ENCODE measurements at regions not wholly inside any gene's neighbourhood (a gene's known extent, or its start where the extent isn't known, plus 50 kb on each side); places are given as distances from the start of the nearest gene placed in this dataset.
"Not testable (repeated sequence)": the region's sequence is repeated elsewhere in the genome, so short reads cannot be mapped to it uniquely, and the experiment has no call there.

- no peak overlapping the region for H3K27ac ChIP-seq
- no peaks in the 10 kb centered on the region for H3K27me3 ChIP-seq
- H3K4me3 ChIP-seq = no peak overlapping the region
- WGBS, 2 donors = 92% methylated on average over 6 of the region's 6 CpGs
- no peaks in the 10 kb centered on the region for H3K36me3 ChIP-seq
- no peaks in the 10 kb centered on the region for H3K9me3 ChIP-seq
- intact Hi-C loops (cut with DNase I) = no loop called here
- DNase-seq = no peak
- no peaks in the 10 kb centered on the region for H3K4me1 ChIP-seq
- TF ChIP-seq POLR2AphosphoS5 (IDR thresholded peaks at IDR 0.05) (no peak), EP300 (IDR thresholded peaks at IDR 0.05) (no peak), POLR2A (IDR thresholded peaks at IDR 0.05) (no peak)
- TF ChIP-seq, protein P1, sequence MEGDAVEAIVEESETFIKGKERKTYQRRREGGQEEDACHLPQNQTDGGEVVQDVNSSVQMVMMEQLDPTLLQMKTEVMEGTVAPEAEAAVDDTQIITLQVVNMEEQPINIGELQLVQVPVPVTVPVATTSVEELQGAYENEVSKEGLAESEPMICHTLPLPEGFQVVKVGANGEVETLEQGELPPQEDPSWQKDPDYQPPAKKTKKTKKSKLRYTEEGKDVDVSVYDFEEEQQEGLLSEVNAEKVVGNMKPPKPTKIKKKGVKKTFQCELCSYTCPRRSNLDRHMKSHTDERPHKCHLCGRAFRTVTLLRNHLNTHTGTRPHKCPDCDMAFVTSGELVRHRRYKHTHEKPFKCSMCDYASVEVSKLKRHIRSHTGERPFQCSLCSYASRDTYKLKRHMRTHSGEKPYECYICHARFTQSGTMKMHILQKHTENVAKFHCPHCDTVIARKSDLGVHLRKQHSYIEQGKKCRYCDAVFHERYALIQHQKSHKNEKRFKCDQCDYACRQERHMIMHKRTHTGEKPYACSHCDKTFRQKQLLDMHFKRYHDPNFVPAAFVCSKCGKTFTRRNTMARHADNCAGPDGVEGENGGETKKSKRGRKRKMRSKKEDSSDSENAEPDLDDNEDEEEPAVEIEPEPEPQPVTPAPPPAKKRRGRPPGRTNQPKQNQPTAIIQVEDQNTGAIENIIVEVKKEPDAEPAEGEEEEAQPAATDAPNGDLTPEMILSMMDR (IDR thresholded peaks at IDR 0.05) = no peak
Measured at GRCh38 chrX:143998261-143998660, 114.4 kb downstream of the UBE2NL start.

DNA sequence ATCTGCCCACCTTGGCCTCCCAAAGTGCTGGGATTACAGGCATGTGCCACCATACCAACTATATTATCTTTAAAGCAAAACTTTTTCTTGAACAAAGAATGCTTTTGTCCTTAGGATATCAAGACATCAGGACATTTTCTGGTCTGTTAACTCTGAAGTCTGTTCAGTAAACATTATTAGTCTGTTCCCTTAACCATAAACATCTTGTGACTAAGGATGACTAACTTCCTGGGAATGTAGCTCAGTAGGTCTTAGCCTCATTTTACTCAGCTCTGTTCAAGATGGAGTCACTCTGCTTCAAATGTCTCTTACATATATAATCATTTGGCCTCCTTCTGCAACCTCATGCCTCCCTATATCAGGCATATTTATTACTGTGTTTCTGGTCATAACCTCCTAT, 122.9 kb downstream of the UBE2NL start:
- no peak overlapping the region for H3K27ac ChIP-seq
- intact Hi-C loops (cut with DNase I) = no loop called here
- H3K4me3 ChIP-seq = no peak overlapping the region
- no peaks in the 10 kb centered on the region for H3K9me3 ChIP-seq
- no peaks in the 10 kb centered on the region for H3K27me3 ChIP-seq
- H3K36me3 ChIP-seq = no peaks in the 10 kb centered on the region
- H3K4me1 ChIP-seq = no peaks in the 10 kb centered on the region
- TF ChIP-seq POLR2A (IDR thresholded peaks at IDR 0.05) (no peak), EP300 (IDR thresholded peaks at IDR 0.05) (no peak), POLR2AphosphoS5 (IDR thresholded peaks at IDR 0.05) (no peak)
- TF ChIP-seq, protein P1 (IDR thresholded peaks at IDR 0.05) = no peak
- no peak for DNase-seq

- no peaks in the 10 kb centered on the region for H3K36me3 ChIP-seq
- intact Hi-C loops (cut with DNase I) = no loop called here
- WGBS, 2 donors = 65 to 76% methylated on average over 2 of the region's 2 CpGs
- H3K27me3 ChIP-seq = no peaks in the 10 kb centered on the region
- H3K9me3 ChIP-seq = no peaks in the 10 kb centered on the region
- TF ChIP-seq POLR2AphosphoS5 (IDR thresholded peaks at IDR 0.05) = no peak
- no peak for TF ChIP-seq POLR2A (IDR thresholded peaks at IDR 0.05)
- TF ChIP-seq, protein P1 (IDR thresholded peaks at IDR 0.05) = no peak
- no peak for TF ChIP-seq EP300 (IDR thresholded peaks at IDR 0.05)
- no peak overlapping the region for H3K4me3 ChIP-seq
- no peak for DNase-seq
- H3K27ac ChIP-seq = no peak overlapping the region
- no peaks in the 10 kb centered on the region for H3K4me1 ChIP-seq
Measured at GRCh38 chrX:144040793-144041192, 156.9 kb downstream of the UBE2NL start.

- no peak for DNase-seq
- intact Hi-C loops (cut with DNase I) = no loop called here
- H3K4me3 ChIP-seq = no peak overlapping the region
- H3K9me3 ChIP-seq = no peaks in the 10 kb centered on the region
- 82 to 85% methylated on average over 5 of the region's 5 CpGs for WGBS, 2 donors
- H3K36me3 ChIP-seq = no peaks in the 10 kb centered on the region
- H3K27me3 ChIP-seq = no peaks in the 10 kb centered on the region
- TF ChIP-seq EP300 (IDR thresholded peaks at IDR 0.05) (no peak), POLR2AphosphoS5 (IDR thresholded peaks at IDR 0.05) (no peak), POLR2A (IDR thresholded peaks at IDR 0.05) (no peak)
- TF ChIP-seq, protein P1 (IDR thresholded peaks at IDR 0.05) = no peak
- H3K27ac ChIP-seq = no peak overlapping the region
- no peaks in the 10 kb centered on the region for H3K4me1 ChIP-seq
Measured at GRCh38 chrX:144042271-144042670, 158.4 kb downstream of the UBE2NL start.

DNA sequence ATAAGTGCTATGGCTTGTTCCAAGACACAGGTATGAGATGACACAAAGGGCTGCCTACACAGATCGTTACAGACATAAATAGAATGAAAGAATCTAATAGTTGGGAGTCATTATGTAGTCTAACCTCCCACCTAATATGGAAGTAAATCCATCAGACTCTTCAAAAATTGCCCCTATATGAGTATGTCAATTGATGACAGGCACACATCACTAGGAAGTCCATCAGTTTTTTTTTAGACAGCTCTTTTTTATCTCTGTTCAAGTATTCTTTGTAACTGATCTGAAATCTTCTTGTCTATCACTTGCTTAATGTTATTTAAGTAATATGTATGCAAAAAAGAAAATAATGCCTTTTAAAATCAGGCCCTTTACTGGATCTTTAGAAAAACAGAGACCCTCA, 191.6 kb downstream of the UBE2NL start:
- Histone ChIP-seq H3K27me3 (no peaks in the 10 kb centered on the region), H3K36me3 (no peaks in the 10 kb centered on the region), H3K9me3 (no peaks in the 10 kb centered on the region), H3K4me1 (no peaks in the 10 kb centered on the region), H3K4me3 (no peak overlapping the region), H3K27ac (no peak overlapping the region)
- DNase-seq = no peak
- WGBS, 2 donors = 75 to 78% methylated on average over 1 of the region's 1 CpG
- intact Hi-C loops (cut with DNase I) = no loop called here
- TF ChIP-seq POLR2A (IDR thresholded peaks at IDR 0.05) (no peak), EP300 (IDR thresholded peaks at IDR 0.05) (no peak), POLR2AphosphoS5 (IDR thresholded peaks at IDR 0.05) (no peak)
- TF ChIP-seq, protein P1 (IDR thresholded peaks at IDR 0.05) = no peak

- H3K27me3 ChIP-seq; H3K4me1 ChIP-seq; H3K4me3 ChIP-seq; intact Hi-C loops (cut with DNase I); H3K27ac ChIP-seq; H3K9me3 ChIP-seq; DNase-seq; H3K36me3 ChIP-seq: not testable (repeated sequence)
- WGBS, 2 donors = 81 to 89% methylated on average over 5 of the region's 5 CpGs
Measured at GRCh38 chrX:144082237-144082636, 198.4 kb downstream of the UBE2NL start.

GRCh38 chrX:144089674-144090073, 205.8 kb downstream of the UBE2NL start:
- WGBS, 2 donors = no CpG with 5 or more reads among the region's 1 CpG

GRCh38 chrX:144092116-144092515, 208.2 kb downstream of the UBE2NL start:
- DNase-seq; H3K4me3 ChIP-seq; H3K27ac ChIP-seq; H3K4me1 ChIP-seq; H3K36me3 ChIP-seq; H3K27me3 ChIP-seq; H3K9me3 ChIP-seq; intact Hi-C loops (cut with DNase I): not testable (repeated sequence)
- no CpG with 5 or more reads among the region's 3 CpGs for WGBS, 2 donors

More at GRCh38 chrX:144089674-144090073, 205.8 kb downstream of the UBE2NL start:
- H3K9me3 ChIP-seq; intact Hi-C loops (cut with DNase I); H3K4me1 ChIP-seq; H3K36me3 ChIP-seq; H3K4me3 ChIP-seq; H3K27me3 ChIP-seq; H3K27ac ChIP-seq; DNase-seq: not testable (repeated sequence)
